ENCODE measurements at regions not wholly inside any gene's neighbourhood (a gene's known extent, or its start where the extent isn't known, plus 50 kb on each side); places are given as distances from the start of the nearest gene placed in this dataset.

DNA sequence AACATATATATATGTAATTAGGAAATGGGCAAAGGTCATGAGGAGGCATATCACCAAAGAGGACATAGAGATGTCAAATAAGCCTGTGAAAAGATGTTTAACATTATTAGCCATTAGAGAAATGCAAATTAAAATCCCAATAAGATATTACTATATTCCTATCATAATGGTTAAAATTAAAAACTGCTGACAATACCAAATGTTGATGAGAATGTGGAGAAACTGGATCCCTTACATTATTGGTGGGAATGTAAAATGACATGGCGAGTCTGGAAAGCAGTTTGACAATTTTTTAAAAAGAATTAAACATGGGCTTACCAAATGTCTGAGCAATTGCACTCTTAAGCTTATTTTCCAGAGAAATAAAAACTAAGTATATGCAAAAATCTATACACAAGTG is 1821.6 kb upstream of the C9orf72 start:
- TF ChIP-seq, protein P1, sequence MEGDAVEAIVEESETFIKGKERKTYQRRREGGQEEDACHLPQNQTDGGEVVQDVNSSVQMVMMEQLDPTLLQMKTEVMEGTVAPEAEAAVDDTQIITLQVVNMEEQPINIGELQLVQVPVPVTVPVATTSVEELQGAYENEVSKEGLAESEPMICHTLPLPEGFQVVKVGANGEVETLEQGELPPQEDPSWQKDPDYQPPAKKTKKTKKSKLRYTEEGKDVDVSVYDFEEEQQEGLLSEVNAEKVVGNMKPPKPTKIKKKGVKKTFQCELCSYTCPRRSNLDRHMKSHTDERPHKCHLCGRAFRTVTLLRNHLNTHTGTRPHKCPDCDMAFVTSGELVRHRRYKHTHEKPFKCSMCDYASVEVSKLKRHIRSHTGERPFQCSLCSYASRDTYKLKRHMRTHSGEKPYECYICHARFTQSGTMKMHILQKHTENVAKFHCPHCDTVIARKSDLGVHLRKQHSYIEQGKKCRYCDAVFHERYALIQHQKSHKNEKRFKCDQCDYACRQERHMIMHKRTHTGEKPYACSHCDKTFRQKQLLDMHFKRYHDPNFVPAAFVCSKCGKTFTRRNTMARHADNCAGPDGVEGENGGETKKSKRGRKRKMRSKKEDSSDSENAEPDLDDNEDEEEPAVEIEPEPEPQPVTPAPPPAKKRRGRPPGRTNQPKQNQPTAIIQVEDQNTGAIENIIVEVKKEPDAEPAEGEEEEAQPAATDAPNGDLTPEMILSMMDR (optimal IDR thresholded peaks at IDR 0.05 in 1 of 3, IDR thresholded peaks at IDR 0.05 in 1 of 3, conservative IDR thresholded peaks at IDR 0.05 in 1 of 3; ENCODE audit: extremely low read depth in 1 of 3, insufficient read depth in 2 of 3, low read length in 3 of 3) = no peak
- no peak for TF ChIP-seq EZH2 (IDR thresholded peaks at IDR 0.05; ENCODE audit: low read length)

All from keratinocyte (primary cell).